ENCODE measurements at regions not wholly inside any gene's neighbourhood (a gene's known extent, or its start where the extent isn't known, plus 50 kb on each side); places are given as distances from the start of the nearest gene placed in this dataset.

GRCh38 chr6:84350397-84350796 is 123.0 kb upstream of the CEP162 start:
- no peak for DNase-seq (ENCODE audit: low read depth, low spot score)
- intact Hi-C loops (cut with micrococcal nuclease) (no loop called here), dilution Hi-C loops (cut with MboI; ENCODE audit: extremely low pct_ligation_motif_present, low sequenced_read_pairs) (no loop called here)
- ChIA-PET CTCF (no interaction called here), POLR2A (no interaction called here)
- H3K27ac ChIP-seq (ENCODE audit: insufficient read depth, low read depth, low read length): no peak overlapping the region
- H3K9me1 ChIP-seq (replicated peaks; ENCODE audit: control insufficient read depth, extremely low read depth, insufficient read depth, low read length): no peaks in the 10 kb centered on the region
- H2AFZ ChIP-seq (ENCODE audit: low read depth, low read length): no peak overlapping the region
- no peaks in the 10 kb centered on the region for H4K20me1 ChIP-seq (replicated peaks; ENCODE audit: control insufficient read depth, extremely low read depth, insufficient read depth, low read length)
- TF ChIP-seq EZH2 (IDR thresholded peaks at IDR 0.05; ENCODE audit: borderline replicate concordance, low read depth, low read length, severe bottlenecking): no peak
- no peak overlapping the region for H3K4me3 ChIP-seq (replicated peaks in 1 of 3; ENCODE audit: insufficient read depth in 1 of 3, low read depth in 1 of 3, low read length in 3 of 3)
- H3K36me3 ChIP-seq (ENCODE audit: control insufficient read depth in 2 of 2, extremely low read depth in 1 of 2, insufficient read depth in 2 of 2, low read length in 2 of 2): no peaks in the 10 kb centered on the region
- no peaks in the 10 kb centered on the region for H3K9me3 ChIP-seq (replicated peaks; ENCODE audit: control insufficient read depth, insufficient read depth, low read length)
- no peaks in the 10 kb centered on the region for H3K79me2 ChIP-seq (ENCODE audit: control insufficient read depth, insufficient read depth, low read length)
- peaks cover 2 to 13% of the 10 kb centered on the region in 2 experiments for H3K27me3 ChIP-seq (ENCODE audit: control insufficient read depth in 2 of 2, insufficient read depth in 2 of 2, low read length in 2 of 2)
- no peak overlapping the region for H3K4me2 ChIP-seq (ENCODE audit: insufficient read depth, low read length)
- no peak overlapping the region for H3K9ac ChIP-seq (replicated peaks; ENCODE audit: extremely low read depth, insufficient read depth, low read length)
- H3K4me1 ChIP-seq (ENCODE audit: control insufficient read depth, extremely low read depth, insufficient read depth, low read length): no peaks in the 10 kb centered on the region
- FAIRE-seq: peak; percentile 56
- BruUV-seq (replicated peaks): no TSS peak

- POLR2A ChIA-PET: no interaction called here
- CTCF ChIA-PET: no interaction called here
These were observed 122.1 kb upstream of the CEP162 start for GRCh38 chr6:84349542-84349941.

More at GRCh38 chr6:84349542-84349941, 122.1 kb upstream of the CEP162 start:
- no peaks in the 10 kb centered on the region for H3K9me3 ChIP-seq (replicated peaks; ENCODE audit: control insufficient read depth, insufficient read depth, low read length)
- no peak for TF ChIP-seq POLR2A (IDR thresholded peaks at IDR 0.05; ENCODE audit: low read depth, low read length)
- no peak for TF ChIP-seq MAX (IDR thresholded peaks at IDR 0.05; ENCODE audit: insufficient read depth, insufficient read length)
- no peak for TF ChIP-seq EZH2 (IDR thresholded peaks at IDR 0.05; ENCODE audit: borderline replicate concordance, low read depth, low read length, severe bottlenecking)
- TF ChIP-seq CTCF (IDR thresholded peaks at IDR 0.05; ENCODE audit: extremely low read depth in 1 of 2, insufficient read depth in 1 of 2, low read depth in 1 of 2, low read length in 2 of 2): no peak
- TF ChIP-seq FOS (IDR thresholded peaks at IDR 0.05; ENCODE audit: borderline replicate concordance, insufficient read depth, low read length): no peak
- TF ChIP-seq MYC (IDR thresholded peaks at IDR 0.05; ENCODE audit: low read depth, low read length): no peak
- no peak for TF ChIP-seq POLR2AphosphoS5 (IDR thresholded peaks at IDR 0.05; ENCODE audit: insufficient read depth, low read depth, low read length)
- no peak for TF ChIP-seq JUN (IDR thresholded peaks at IDR 0.05; ENCODE audit: borderline replicate concordance, insufficient read depth, insufficient read length, low read depth)
- TF ChIP-seq GATA2 (IDR thresholded peaks at IDR 0.05; ENCODE audit: insufficient read depth, insufficient read length, low read depth, low read length): no peak
- H3K4me3 ChIP-seq (replicated peaks in 1 of 3; ENCODE audit: insufficient read depth in 1 of 3, low read depth in 1 of 3, low read length in 3 of 3): no peak overlapping the region
- H3K27ac ChIP-seq (ENCODE audit: insufficient read depth, low read depth, low read length): no peak overlapping the region
- no peaks in the 10 kb centered on the region for H3K9me1 ChIP-seq (replicated peaks; ENCODE audit: control insufficient read depth, extremely low read depth, insufficient read depth, low read length)
- intact Hi-C loops (cut with micrococcal nuclease): no loop called here
- no peaks in the 10 kb centered on the region for H4K20me1 ChIP-seq (replicated peaks; ENCODE audit: control insufficient read depth, extremely low read depth, insufficient read depth, low read length)
- FAIRE-seq: no peak
- H3K4me2 ChIP-seq (ENCODE audit: insufficient read depth, low read length): no peak overlapping the region
- no peak overlapping the region for H3K9ac ChIP-seq (replicated peaks; ENCODE audit: extremely low read depth, insufficient read depth, low read length)
- H3K36me3 ChIP-seq (ENCODE audit: control insufficient read depth in 2 of 2, extremely low read depth in 1 of 2, insufficient read depth in 2 of 2, low read length in 2 of 2): no peaks in the 10 kb centered on the region
- no TSS peak for BruUV-seq (replicated peaks)
- no peak overlapping the region for H2AFZ ChIP-seq (ENCODE audit: low read depth, low read length)
- H3K27me3 ChIP-seq (ENCODE audit: control insufficient read depth in 2 of 2, insufficient read depth in 2 of 2, low read length in 2 of 2): peaks cover 3 to 13% of the 10 kb centered on the region in 2 experiments
- no peaks in the 10 kb centered on the region for H3K4me1 ChIP-seq (ENCODE audit: control insufficient read depth, extremely low read depth, insufficient read depth, low read length)
- no peak for DNase-seq (ENCODE audit: low read depth, low spot score)
- dilution Hi-C loops (cut with MboI; ENCODE audit: extremely low pct_ligation_motif_present, low sequenced_read_pairs): no loop called here
- no peaks in the 10 kb centered on the region for H3K79me2 ChIP-seq (ENCODE audit: control insufficient read depth, insufficient read depth, low read length)
